A549 (cell line): ENCODE measurements at regions not wholly inside any gene's neighbourhood (a gene's known extent, or its start where the extent isn't known, plus 50 kb on each side); places are given as distances from the start of the nearest gene placed in this dataset.

ENCODE experiments used
- BHLHE40 ChIP-seq: IDR thresholded peaks from 2 replicates; pipeline ENCODE4 v1.6.1; 2012; ENCODE audit warnings: low read depth, low read length, inconsistent platforms
- CHD2 ChIP-seq: fragments of 150-350 bp; IDR thresholded peaks from 2 replicates; pipeline ENCODE4 v1.6.1; 2014; ENCODE audit warnings: low read length; ENCODE audit not compliant: partially characterized antibody
- CTCF ChIP-seq: fragments of >200 bp; sonication (Bioruptor Twin); formaldehyde crosslinking; IDR thresholded peaks from 3 replicates; pipeline ENCODE4 v1.5.1; 2016
- EP300 ChIP-seq, 2 experiments: fragments of >200 bp; sonication (Bioruptor Twin); formaldehyde crosslinking; IDR thresholded peaks; 2 replicates in 1 of 2; 3 replicates in 1 of 2; pipeline ENCODE4 v1.6.1; 2016 to 2017
- JUN ChIP-seq, 2 experiments: fragments of >200 bp; sonication (Bioruptor Twin); formaldehyde crosslinking; IDR thresholded peaks; 2 replicates in 1 of 2; 3 replicates in 1 of 2; pipeline ENCODE4 v1.6.1; 2016 to 2017
- POLR2A ChIP-seq: IDR thresholded peaks from 2 replicates; pipeline ENCODE4 v1.6.1; 2012; ENCODE audit warnings: mild to moderate bottlenecking, low read length
- RAD21 ChIP-seq, 2 experiments: fragments of >200 bp in 1 of 2; sonication (Bioruptor Twin) in 1 of 2; formaldehyde crosslinking in 1 of 2; IDR thresholded peaks in 1 of 2; conservative IDR thresholded peaks in 1 of 2; 2 replicates in 1 of 2; 3 replicates in 1 of 2; pipeline ENCODE4 v1.6.1; 2012 to 2018; ENCODE audit warnings: inconsistent platforms in 1 of 2
- USF2 ChIP-seq: fragments of 450-650 bp; IDR thresholded peaks from 2 replicates; pipeline ENCODE4 v1.6.1; 2014; ENCODE audit warnings: antibody characterized with exemption

- TF ChIP-seq JUN (IDR thresholded peaks at IDR 0.05) (no peak), CTCF (no peak), RAD21 (conservative IDR thresholded peaks at IDR 0.05 in 1 of 2, IDR thresholded peaks at IDR 0.05 in 1 of 2) (no peak), USF2 (no peak), CHD2 (no peak), EP300 (IDR thresholded peaks at IDR 0.05) (no peak), POLR2A (no peak), BHLHE40 (no peak)
These were observed 377.8 kb upstream of the HS6ST1 start for GRCh38 chr2:128696421-128696820.
